ENCODE measurements at regions not wholly inside any gene's neighbourhood (a gene's known extent, or its start where the extent isn't known, plus 50 kb on each side); places are given as distances from the start of the nearest gene placed in this dataset.
A peak's percentile ranks its signal among the peaks of the same experiment; 100 is the strongest.

GRCh38 chr3:29057326-29057725, 223.5 kb upstream of the RBMS3 start:
- H3K4me3 ChIP-seq: no peak overlapping the region
- peaks cover 0 to 22% of the 10 kb centered on the region in 2 donors for H3K9me3 ChIP-seq
- no peak for DNase-seq (ENCODE audit: low spot score in 2 of 2)
- no peaks in the 10 kb centered on the region for H3K4me1 ChIP-seq
- no peaks in the 10 kb centered on the region for H3K27me3 ChIP-seq
- no peaks in the 10 kb centered on the region for H3K36me3 ChIP-seq
- H3K27ac ChIP-seq: no peak overlapping the region
- TF ChIP-seq CTCF (IDR thresholded peaks at IDR 0.05): no peak
- intact Hi-C loops (cut with DNase I): no loop called here

GRCh38 chr3:29064085-29064484, 216.8 kb upstream of the RBMS3 start:
- Histone ChIP-seq H3K27me3 (no peaks in the 10 kb centered on the region), H3K9me3 (no peaks in the 10 kb centered on the region), H3K4me1 (peaks cover 0 to 10% of the 10 kb centered on the region in 2 donors), H3K27ac (peak overlapping the region in 1 of 2 donors; percentile 55), H3K36me3 (no peaks in the 10 kb centered on the region), H3K4me3 (no peak overlapping the region)
- intact Hi-C loops (cut with DNase I): loop anchor here (2.0 to 10.0 kb wide), 2 partner anchors 217 to 691 kb away; partner anchors contain the start of gene RBMS3
- TF ChIP-seq CTCF (IDR thresholded peaks at IDR 0.05): no peak
- no peak for DNase-seq (ENCODE audit: low spot score in 2 of 2)

- Histone ChIP-seq H3K27ac (peak overlapping the region; percentile 55 to 66), H3K9me3 (no peaks in the 10 kb centered on the region), H3K4me1 (peaks cover 0 to 10% of the 10 kb centered on the region in 2 donors), H3K4me3 (no peak overlapping the region), H3K27me3 (no peaks in the 10 kb centered on the region), H3K36me3 (no peaks in the 10 kb centered on the region)
- TF ChIP-seq CTCF (IDR thresholded peaks at IDR 0.05): no peak
- DNase-seq (ENCODE audit: low spot score in 2 of 2): peak; percentile 62 to 97
- intact Hi-C loops (cut with DNase I): loop anchor here (2.0 to 10.0 kb wide), 3 partner anchors 148 to 690 kb away; partner anchors contain the start of gene RBMS3
Observed at GRCh38 chr3:29065211-29065785, 215.6 kb upstream of the RBMS3 start.

GRCh38 chr3:29067007-29067406, 213.9 kb upstream of the RBMS3 start:
- TF ChIP-seq CTCF (IDR thresholded peaks at IDR 0.05): no peak
- Histone ChIP-seq H3K27me3 (no peaks in the 10 kb centered on the region), H3K4me3 (no peak overlapping the region), H3K9me3 (no peaks in the 10 kb centered on the region), H3K36me3 (no peaks in the 10 kb centered on the region), H3K4me1 (peaks cover 0 to 10% of the 10 kb centered on the region in 2 donors), H3K27ac (peak overlapping the region in 1 of 2 donors; percentile 55)
- intact Hi-C loops (cut with DNase I): loop anchor here (5.0 to 10.0 kb wide), 2 partner anchors 150 to 688 kb away; no protein-coding TSS in a partner anchor
- DNase-seq (ENCODE audit: low spot score in 2 of 2): no peak

- no peak for TF ChIP-seq CTCF (IDR thresholded peaks at IDR 0.05)
- intact Hi-C loops (cut with DNase I): no loop called here
- no peak for DNase-seq (ENCODE audit: low spot score in 2 of 2)
Observed at GRCh38 chr3:29070959-29071634, 209.8 kb upstream of the RBMS3 start.

More at GRCh38 chr3:29070959-29071634, 209.8 kb upstream of the RBMS3 start:
- no peak overlapping the region for H3K4me3 ChIP-seq
- H3K4me1 ChIP-seq: peaks cover 0 to 4% of the 10 kb centered on the region in 2 donors
- H3K9me3 ChIP-seq: no peaks in the 10 kb centered on the region
- no peak overlapping the region for H3K27ac ChIP-seq
- H3K27me3 ChIP-seq: no peaks in the 10 kb centered on the region
- H3K36me3 ChIP-seq: no peaks in the 10 kb centered on the region

All from ascending aorta (tissue), 2 donors.